CD4-positive, alpha-beta T cell treated with Interleukin-12 subunit alpha and Interleukin-12 subunit beta, for 1 hour (primary cell): ENCODE measurements at regions not wholly inside any gene's neighbourhood (a gene's known extent, or its start where the extent isn't known, plus 50 kb on each side); places are given as distances from the start of the nearest gene placed in this dataset.
"Not testable (repeated sequence)": the region's sequence is repeated elsewhere in the genome, so short reads cannot be mapped to it uniquely, and the experiment has no call there.

ENCODE experiments used
- DNase-seq: peaks from one replicate; pipeline ENCODE4 v3.0.0-alpha.2; 2020

DNA sequence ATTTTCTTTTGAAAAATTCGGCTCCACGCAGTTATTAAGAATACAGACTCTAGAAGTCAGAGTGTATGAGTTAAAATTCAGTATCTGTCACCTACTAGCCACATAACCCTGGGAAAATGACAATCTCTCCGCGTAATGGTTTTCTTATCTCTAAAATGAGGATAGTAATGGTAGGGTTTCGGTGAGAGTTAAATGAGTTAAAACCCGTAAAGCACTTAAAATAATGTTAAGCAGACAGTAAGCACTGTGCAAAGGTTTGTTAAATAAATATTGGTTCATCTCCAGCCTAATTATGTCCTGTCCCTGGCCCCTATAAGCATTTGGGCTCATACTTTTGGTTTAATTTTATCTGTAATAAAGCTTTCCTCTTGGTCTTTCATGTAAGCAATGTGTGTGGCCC lies 350.8 kb upstream of the GRIA3 start:
- DNase-seq, result no peak

DNA sequence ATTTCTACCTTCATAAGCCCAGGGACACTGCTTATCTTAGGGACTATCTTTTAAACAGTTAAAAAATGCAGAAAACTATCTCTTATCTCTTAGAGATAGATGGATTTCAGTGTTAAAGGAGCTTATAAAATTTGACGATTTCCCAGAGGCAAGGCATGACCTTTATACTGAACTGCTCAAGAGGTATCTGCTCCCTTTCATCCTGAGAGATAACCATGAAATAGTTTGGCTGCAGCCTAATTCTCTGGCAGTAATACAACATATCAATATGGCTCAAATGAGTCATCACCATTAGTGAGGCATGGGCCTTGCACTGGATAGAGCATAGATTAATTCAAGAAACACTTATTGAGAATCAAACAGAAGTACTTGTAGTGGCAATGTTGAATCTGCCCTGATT lies 348.2 kb upstream of the GRIA3 start:
- no peak for DNase-seq

DNA sequence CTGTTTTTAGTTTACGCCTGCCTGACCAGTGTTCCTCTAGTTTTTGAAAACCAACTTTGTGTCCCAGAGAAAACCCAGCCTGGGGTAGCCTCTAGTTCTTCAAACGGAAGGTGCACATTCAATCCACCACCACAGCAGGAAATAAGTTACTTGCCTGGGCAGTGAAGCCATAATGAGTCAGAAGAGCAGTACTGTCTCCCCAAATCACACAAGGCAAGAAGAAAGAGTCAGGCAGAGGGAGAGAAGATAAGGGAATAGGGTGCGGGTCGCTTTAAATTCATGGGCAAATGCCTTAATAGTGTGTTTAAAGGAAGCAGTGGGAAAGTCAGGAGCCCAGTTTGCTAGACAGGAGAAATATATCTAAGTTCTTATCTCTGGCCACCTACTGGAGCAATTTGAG lies 333.8 kb upstream of the GRIA3 start:
- DNase-seq, result no peak

DNA sequence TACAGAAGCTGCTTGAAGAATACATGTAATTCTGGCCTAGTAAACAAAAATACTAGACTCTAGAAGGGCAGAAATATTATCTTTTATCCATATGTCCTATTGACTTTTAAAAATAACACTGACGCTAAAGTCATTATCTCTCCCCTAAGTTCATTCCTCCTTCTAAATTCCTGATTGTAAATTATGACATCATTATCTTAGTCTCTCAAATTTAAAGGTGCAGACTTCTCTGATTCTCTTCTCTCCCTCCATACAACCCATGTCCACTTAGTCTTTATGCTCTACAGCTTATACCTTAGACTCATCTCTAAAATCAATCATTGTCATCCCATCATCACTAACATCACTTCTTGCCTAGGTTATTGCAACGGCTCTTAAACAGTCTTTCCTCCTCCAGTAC lies 327.9 kb upstream of the GRIA3 start:
- no peak for DNase-seq

DNA sequence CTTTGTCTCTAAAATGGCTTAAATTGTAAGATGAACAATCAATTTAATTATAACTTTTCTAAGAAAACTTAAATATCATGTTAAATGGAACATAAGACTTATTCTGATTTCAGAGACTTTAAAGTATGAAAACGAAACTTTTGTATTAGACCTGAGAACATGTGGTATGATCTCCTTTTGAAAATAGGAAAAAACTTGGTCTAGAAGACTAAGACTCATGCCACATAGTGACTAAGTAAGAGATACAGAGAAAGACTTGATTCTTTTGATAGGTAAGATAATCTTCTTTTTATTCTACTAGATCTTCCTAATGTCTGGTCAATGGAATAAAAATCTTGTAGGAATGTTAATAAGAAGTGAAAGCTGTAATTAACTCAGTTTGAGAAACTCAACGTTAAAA lies 326.3 kb upstream of the GRIA3 start:
- DNase-seq, result no peak

DNA sequence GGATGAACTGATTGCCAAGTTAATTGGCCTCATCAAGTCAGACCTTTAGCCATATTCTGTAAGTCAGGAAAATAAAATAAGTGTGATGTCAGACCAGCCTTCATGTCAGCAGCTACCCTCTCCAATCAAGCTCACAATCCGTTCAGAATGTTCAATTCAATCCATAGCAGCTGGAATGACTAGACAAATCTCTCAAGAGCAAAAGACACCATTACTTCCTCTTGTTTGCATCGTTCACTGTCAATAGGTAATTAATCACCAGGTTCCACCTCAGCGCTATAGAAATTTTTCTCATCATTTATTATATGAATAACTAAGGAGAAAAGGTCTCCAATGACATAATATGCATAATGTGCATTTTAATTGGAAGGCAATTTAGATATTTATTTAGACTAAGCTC lies 321.0 kb upstream of the GRIA3 start:
- DNase-seq, result no peak

DNA sequence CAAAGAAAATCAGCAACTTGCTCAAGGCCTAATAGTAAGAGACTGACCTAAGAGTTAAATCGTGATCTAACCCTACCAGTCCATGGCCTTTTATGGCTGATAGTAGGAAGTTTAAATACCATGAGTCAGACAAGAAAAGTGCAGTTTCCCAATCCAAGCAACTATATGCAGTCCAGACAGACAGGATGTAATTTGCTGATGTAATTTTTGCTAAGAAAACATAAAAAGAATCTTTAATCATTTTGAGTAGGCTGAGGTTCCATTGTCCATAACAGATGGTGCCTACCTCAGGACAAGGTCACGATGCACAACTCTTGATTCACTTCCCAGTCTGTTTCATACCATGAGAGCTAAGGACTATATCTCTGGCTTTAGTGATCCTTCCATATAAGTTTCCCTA lies 317.5 kb upstream of the GRIA3 start:
- no peak for DNase-seq

DNA sequence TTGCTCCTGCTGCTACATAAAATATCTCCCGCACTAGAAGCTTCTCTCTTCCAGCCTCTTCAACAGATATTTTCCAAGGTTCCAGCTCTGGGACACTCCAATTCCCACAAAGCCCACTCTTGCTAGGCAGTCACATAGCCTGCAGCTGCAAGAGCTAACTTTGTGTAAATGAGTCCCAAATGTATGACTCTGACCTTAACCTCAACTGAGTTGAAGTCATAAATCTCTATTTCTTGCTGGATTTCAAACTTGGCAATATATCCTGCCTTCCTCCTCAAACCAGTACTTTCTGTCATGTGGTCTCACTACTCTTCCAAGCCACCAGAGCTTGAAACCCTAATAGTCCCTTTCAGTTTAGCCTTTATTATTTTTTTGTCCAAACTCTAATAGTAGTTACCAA lies 315.4 kb upstream of the GRIA3 start:
- DNase-seq, result no peak

DNA sequence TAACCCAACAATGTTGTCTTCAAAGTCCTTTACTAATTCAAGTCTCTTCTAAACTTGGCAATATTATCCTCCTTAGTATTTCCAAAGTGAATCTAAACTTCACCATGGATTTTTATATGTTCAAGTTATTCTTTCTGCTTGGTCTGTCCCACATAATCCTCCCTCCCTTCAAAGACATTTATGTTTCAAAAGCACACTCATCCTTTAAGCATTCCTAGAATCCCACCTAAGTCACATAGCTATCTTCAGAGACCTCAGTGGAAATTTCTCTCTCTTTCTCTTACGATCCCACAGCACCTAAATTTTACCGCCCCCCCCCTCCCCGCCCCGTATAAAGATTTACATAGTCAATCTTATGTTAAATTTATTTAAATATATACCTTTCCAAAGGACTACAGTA lies 314.9 kb upstream of the GRIA3 start:
- DNase-seq, result no peak

DNA sequence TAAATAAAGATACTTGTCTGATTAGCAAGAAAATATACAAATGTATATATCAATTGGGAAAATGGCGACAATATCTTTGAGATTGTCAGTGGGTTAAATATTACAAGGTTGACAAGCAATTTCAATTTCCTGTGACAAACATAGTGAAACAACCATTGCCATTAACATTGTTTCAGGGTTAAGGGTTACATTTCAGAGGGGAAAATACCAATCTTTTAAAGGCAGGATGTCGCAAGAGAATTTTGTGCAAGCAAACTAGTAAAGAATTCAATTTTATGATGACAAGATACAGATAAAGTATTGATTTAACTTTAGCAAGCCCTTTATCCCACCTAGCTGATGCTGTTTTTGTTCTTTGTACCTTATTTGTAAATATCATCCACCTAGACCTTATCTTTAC lies 305.8 kb upstream of the GRIA3 start:
- no peak for DNase-seq

DNA sequence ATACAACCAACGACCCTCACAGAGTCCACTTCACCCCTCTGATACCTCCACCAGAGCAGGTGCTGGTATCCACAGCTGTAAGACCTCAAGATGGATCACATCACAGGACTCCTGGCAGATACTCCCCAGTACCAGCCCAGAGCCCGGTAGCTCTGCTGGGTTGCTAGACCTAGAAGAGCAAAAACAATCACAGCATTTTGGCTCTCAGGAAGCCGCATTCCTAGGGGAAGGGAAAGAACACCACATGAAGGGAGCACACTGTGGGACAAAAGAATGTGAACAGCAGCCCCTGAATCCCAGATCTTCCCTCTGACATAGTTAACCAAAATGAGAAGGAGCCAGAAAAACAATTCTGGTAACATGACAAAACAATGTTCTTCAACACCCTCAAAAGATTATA lies 303.1 kb upstream of the GRIA3 start:
- no peak for DNase-seq

DNA sequence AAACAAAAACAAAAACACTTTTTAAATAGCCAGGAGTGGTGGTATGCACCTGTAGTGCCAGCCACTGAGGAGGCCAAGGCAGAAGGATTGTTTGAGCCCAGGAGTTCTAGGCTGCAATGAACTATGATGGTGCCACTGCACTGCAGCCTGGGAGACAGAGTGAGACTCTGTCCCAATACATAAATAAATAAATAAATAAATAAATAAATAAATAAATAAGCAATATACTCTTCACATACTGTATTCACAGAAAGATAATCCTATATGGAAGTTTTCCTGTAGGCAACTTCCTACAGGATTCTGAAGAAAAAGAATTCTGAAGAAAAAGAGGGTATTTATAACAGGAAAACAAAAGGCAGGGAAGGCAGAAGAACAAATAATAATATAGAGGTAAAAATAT lies 293.3 kb upstream of the GRIA3 start:
- no peak for DNase-seq

DNA sequence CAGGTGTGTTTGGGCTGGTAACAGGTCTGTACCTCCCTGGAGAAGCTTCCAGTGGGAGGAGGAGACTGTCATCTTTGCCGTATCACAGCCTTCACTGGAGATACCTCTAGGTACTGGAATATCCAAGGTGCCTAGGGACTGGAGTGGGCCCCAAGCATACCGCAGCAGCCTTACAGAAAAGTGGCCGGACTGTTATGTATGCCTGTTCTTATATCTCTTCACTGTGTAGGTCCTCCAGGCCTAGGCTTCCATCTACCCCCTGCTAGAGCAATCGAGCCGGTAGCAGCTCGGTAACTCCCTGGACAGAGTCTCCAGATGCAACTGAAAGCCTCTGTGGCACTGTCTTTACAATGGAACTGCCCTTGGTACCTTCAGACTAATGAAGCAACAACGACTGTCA lies 277.4 kb upstream of the GRIA3 start:
- no peak for DNase-seq

DNA sequence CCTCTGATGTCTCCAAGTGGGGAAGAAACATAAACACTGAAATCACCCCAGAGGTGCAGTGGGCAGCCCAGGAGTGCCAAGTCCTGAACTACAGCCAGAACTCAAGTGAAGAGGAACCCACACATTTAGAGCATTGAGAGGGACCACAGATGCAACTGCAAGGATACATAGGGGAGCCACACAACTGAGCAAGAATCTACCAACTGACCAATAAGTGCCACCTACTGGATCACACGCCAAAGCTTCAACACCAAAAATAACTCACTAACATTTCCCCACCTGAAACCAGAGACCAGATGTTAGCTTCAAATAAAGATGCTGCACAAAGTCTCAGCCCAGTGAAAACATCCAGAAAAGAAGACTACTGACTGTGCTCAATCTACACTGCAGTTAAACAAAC lies 276.7 kb upstream of the GRIA3 start:
- no peak for DNase-seq

DNA sequence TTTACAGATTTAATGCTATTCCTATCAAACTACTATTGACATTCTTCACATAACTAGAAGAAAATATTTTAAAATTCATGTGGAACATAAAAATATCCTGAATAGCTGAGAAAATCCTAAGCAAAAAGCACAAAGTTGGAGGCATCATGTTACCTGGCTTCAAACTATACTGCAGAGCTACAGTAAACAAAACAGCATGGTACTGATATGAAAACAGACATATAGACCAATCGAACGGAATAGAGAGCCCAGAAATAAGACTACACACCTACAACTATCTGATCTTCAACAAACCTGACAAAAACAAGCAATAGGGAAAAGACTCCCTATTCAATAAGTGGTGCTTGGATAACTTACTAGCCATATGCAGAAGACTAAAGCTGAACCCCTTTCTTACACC lies 273.4 kb upstream of the GRIA3 start:
- no peak for DNase-seq

DNA sequence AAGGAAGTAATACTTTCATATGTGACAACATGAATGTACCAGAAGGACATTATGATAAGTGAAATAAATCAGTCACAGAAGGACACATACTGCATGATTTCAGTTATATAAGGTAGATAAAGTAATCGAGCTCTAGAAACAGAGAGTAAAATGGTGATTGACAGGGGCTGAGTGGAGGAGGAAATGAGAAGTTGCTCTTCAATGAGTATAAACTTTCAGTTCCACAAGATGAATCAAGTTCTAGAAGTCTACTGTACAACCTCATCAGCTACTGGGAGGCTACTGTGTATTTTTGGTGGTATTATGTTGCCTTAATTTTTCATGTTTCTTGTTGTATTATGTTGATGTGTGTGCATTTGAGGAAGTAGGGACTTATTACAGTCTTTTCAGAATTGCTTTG lies 270.9 kb upstream of the GRIA3 start:
- DNase-seq, result no peak

DNA sequence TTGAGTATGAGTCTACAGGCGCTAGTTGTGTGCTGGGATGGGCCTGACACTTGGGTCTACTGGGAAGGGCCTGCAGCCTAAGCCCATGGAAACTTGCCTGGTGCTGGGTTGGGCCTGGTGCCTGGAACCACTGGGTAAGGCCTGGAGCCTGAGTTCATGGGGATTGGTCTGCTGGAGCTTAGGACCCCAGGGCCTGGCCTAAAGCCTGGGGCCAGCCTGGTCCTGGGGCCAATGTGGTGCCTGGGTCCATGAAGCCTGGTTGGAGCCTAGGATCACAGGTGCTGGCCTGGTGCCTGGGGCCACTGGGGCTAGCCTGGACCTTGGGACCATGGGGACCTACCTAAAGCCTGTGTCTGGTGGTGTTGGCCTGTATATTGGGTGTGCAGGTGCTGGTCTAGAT lies 270.3 kb upstream of the GRIA3 start:
- DNase-seq, result no peak

DNA sequence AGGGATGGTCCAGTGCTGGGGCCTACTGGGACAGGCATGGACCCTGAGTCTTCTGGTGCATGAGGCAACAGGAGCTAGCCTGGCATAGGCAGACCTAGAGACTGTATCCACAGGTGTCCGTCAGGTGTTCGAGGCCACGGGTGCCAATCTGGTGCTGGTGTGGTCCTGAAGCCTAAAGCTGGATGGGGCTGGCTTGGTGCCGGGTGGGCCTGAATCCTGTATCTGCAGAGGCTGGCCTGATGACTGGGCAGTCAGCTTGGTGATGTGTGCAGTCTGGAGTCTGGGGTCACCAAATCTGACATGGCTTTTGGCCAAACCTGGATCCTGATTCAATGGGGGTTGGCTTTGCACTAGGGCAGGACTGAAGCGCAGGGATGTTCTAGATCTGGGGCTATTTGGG lies 269.8 kb upstream of the GRIA3 start:
- no peak for DNase-seq

DNA sequence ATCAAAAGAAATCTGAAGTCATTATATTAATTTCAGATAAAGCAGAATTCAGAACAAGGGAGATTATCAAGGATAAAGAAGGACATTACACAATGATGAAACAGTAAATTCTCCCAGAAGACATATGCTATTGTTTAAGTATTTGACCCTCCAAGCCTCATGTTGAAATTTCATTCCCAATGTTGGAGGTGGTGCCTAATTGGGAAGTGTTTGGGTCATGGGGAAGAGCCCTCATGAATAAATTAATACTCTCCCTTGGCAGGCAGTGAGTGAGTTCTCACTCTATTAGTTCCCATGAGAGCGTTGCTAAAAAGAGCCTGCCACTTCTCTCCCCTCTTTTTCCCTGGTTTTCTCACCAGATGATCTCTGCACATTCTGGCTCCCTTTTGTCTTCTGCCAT lies 249.9 kb upstream of the GRIA3 start:
- DNase-seq, result no peak

DNA sequence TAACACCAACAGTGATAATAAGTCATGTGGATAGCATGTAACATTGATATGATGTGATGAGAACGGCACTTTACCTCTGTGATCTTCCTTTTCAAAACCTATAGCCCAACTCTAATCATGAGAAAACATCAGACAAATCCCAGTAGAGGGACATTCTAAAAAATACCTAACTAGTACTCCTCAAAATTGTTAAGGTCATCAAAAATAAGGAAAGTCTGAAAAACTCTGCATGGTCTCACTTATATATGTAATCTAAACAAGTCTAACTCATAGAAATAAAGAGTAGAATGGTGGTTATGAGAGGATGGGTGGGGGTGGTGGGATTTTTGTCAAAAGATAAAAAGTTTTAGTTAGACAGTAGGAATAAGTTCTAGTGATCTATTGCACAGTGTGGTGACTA lies 243.9 kb upstream of the GRIA3 start:
- DNase-seq, result no peak

DNA sequence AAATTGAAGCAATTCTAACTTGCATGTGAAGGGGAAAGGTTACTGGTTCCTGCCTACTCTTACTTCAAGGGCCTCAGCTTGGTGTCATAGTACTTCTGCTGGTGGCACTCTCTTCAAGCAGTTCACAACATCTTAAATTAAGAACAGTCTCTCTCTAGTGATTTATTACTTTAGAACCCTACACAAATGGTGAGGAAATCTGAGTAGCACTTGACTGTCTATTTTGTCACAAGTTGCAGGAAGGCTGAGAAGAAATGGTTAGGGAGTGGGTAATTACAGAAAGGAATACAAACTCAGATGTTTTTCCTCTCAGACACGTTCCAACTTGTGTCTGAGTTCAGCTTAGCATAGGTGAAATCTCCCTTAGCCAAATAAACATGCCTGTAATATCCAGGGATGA lies 242.3 kb upstream of the GRIA3 start:
- no peak for DNase-seq

DNA sequence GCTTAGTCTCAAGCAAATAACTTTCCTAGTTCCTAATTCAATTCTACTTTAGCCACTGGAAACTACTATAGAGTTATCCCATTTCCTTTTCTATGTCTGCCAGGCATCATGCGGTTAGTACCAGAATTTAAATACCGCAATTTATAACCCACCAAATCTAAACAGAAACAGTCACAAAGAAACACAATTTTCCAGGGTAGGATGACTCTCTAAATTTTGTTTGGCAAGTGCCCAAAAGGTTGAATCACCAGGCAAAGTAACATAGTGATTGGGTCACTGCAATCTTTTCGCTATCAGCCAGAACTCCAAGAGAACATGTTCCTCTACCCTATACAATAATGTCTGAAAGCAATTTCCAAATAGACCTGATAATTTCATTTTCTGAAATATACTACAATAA lies 240.2 kb upstream of the GRIA3 start:
- DNase-seq, result no peak

DNA sequence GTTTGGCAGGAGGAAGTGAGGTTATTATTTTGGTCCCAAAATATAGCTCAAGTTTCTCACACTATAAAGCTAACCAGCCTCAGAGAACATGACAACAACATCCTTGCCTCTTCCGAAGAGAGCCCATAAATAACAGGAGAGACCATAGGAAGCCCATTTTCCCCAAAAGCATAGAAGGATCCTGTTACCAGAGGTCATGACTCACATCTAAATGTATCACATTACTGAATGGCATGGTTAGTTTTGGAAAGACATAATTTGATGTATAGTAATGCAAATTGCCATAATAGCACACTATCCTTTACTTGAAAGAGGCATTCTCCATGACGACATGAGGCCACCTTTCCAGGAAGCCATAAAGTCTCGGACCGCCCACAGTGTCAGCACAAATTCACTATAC lies 238.8 kb upstream of the GRIA3 start:
- no peak for DNase-seq

DNA sequence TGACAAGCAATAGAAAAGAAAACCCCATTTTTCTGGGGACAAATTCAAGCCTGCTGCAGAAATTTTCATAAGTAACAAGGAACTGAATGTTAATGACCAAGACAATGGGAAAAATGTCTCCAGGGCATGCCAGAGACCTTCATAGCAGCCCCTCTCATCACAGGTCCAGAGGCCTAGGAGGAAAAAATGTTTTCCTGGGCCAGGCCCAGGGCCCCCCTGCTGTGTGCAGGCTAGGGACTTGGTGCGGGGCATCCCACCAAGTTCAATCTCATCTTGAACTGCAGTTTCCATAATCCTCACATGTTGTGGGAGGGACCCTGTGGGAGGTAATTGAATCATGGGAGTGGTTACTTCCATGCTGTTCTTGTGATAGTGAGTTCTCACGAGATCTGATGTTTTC lies 211.5 kb upstream of the GRIA3 start:
- DNase-seq, result no peak

DNA sequence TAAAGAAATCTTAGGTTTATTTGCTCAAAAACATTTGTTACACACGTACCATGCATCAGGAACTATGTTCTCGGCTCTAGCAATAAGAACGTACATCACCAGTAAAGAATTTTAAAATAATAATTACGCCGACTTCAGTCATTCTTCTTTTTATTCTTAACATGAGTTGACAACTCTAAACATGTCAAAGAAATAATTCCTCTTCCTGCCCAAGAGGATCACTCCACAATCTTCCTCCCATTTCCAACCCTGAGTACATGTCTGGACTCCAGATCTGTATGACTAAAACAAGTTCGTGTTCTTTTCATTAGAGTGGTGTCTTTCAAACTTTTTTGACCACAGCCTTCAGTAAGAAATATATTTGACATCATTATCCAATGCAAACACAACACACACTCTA lies 201.6 kb upstream of the GRIA3 start:
- DNase-seq, result no peak

DNA sequence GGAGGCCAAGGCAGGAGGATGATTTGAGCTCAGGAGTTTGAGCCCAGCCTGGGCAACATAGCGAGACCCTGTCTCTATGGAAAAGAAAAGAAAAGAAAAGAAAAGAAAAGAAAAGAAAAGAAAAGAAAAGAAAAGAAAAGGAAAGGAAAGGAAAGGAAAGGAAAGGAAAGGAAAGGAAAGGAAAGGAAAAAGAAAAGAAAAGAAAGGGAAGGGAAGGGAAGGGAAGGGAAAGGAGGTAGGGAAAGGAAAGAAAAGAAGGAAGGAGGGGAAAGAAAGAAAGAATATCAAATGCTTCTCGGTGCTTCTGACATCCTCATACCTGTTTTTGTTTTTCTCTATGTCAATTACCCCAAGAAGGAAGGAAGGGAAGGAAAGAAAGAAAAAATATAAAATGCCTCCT lies 181.2 kb upstream of the GRIA3 start:
- DNase-seq, result not testable (repeated sequence)

DNA sequence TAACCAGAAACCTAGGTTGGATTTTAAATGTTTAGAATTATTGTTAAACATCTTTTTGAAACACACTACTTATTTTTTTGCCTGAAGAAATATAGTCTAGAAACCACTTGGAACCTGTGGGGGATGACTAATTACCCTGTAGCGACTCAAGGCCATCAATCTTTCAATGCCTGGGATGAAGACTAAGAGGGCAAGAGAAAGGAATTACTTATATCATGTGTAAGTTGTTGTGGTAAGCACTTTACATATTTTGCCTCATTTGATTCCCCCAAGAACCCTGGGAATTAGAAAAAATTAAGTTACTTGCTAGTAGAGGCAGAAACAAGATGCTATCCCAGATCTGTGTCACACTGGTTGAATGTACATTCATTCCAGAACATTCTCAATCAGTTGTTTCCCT lies 170.9 kb upstream of the GRIA3 start:
- DNase-seq, result no peak
